ENCODE measurements at regions not wholly inside any gene's neighbourhood (a gene's known extent, or its start where the extent isn't known, plus 50 kb on each side); places are given as distances from the start of the nearest gene placed in this dataset.

DNA sequence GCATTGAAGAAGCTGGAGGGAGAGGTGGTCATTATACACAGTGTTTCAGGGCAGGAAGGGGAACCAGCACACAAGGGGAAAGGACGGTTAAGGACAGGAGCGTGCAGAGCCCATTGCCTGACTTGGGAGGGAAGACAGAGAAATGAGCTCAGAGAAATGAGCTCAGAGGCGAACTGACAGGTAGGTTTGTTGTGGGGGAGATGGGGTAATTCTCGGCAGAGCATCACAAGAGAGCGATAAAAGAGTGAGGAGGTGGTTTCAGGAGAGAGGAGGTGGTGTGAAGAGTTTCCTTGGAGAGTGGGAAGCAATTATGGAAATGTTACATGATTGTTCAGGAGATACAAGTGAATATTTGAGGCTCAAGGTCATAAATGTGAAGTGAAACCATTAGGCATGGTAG is 61.0 kb downstream of the MRGPRX1 start:
- DNase-seq (ENCODE audit: low spot score), result no peak

GRCh38 chr11:18865951-18866350 is 73.3 kb downstream of the MRGPRX1 start:
- no peak for DNase-seq (ENCODE audit: low spot score)

GRCh38 chr11:18865261-18865660 is 73.7 kb upstream of the PTPN5 start:
- DNase-seq (ENCODE audit: low spot score), result no peak

DNA sequence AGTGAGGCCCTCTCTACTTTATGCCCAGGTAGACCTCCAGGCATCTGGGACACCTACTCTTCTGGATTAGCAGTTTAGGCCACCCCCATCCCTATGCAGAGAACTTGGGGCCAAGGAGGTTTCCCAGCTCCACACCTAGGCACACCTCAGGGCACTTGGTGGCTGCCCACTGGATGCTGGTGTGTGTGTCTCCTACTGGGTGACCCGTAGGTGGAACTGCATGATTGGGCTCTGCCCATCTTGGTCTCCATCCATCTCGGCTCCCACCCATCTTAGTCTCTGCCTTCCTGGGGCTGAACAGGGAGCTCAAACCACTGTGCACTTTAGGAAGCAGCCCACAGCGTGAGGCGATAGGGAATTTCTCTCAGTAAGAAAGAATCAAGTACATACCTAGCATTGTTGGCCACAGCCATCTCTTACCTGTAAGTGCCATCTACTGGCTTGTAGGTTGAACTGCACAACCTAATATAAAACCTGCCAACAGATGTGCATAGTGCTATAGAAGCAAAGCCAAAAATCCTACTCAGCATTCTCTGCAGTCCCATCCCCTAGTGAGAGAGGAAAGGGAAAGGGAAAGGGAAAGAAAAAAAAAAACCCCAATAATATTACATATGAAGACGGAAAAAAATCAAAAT is 61.6 kb upstream of the PTPN5 start:
- DNase-seq (ENCODE audit: low spot score), result no peak

GRCh38 chr11:18849406-18849805 is 57.8 kb upstream of the PTPN5 start:
- no peak for DNase-seq (ENCODE audit: low spot score)

DNA sequence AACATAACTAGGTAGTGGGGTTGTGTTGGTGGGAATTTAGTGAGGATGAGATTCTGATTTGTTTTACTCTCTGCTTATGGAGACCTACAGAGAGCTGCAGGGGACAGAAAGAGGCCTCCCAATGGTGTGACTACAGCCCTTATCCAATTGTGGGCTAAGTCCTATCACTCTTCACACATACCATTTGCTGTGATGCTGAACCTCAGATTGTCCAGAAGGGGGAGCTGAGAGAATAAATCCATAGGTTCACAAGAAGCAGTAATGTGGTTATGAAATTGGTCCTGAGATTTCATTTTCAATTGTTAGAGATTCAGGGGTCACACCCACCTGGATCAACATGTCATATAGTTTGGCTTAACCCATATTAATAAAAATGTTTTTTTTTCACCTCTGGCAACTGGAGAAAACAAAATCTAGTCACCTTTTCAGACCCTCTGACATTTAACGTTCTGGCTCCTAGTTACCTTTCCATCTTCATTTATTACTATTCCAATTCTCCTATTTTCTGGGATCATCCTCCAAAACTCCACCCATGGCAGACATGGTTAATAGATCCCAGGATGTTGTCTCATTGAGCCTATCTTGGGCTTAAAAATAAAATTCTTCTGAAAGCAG is 53.3 kb upstream of the PTPN5 start:
- peak; percentile 10 for DNase-seq (ENCODE audit: low spot score)

Data from HuH-7.5 (cell line).